Loucy (cell line): ENCODE measurements at regions not wholly inside any gene's neighbourhood (a gene's known extent, or its start where the extent isn't known, plus 50 kb on each side); places are given as distances from the start of the nearest gene placed in this dataset.
"Not testable (repeated sequence)": the region's sequence is repeated elsewhere in the genome, so short reads cannot be mapped to it uniquely, and the experiment has no call there.

Experiments
- H2AFZ ChIP-seq: fragments of 200-600 bp; sonication (generic); 2 replicates; pipeline ENCODE4 v1.6.0; 2016; ENCODE audit warnings: antibody characterized with exemption, mild to moderate bottlenecking, low read length, moderate library complexity
- H3F3A ChIP-seq: fragments of 200-600 bp; 2 replicates; pipeline ENCODE4 v1.6.0; 2016; ENCODE audit warnings: antibody characterized with exemption, low read depth, mild to moderate bottlenecking
- H3K27me3 ChIP-seq: fragments of 200-600 bp; sonication (generic); 2 replicates; pipeline ENCODE4 v1.6.1; 2014; ENCODE audit warnings: low read length, mild to moderate bottlenecking; ENCODE audit not compliant: insufficient read depth, poor library complexity, severe bottlenecking
- H3K36me3 ChIP-seq: fragments of 200-600 bp; sonication (generic); 2 replicates; pipeline ENCODE4 v1.6.1; 2016; ENCODE audit warnings: low read length; ENCODE audit not compliant: insufficient read depth
- H3K4me1 ChIP-seq: fragments of 200-600 bp; sonication (generic); 2 replicates; pipeline ENCODE4 v1.5.1; 2014; ENCODE audit warnings: low read length, mild to moderate bottlenecking; ENCODE audit not compliant: insufficient read depth, poor library complexity, severe bottlenecking
- H3K4me2 ChIP-seq: fragments of 200-600 bp; sonication (generic); 2 replicates; pipeline ENCODE4 v1.6.0; 2014; ENCODE audit warnings: antibody characterized with exemption, low read length, low read depth, mild to moderate bottlenecking; ENCODE audit not compliant: poor library complexity, severe bottlenecking
- H3K4me3 ChIP-seq: fragments of 200-600 bp; sonication (generic); 2 replicates; pipeline ENCODE4 v1.5.1; 2014; ENCODE audit warnings: low read length, mild to moderate bottlenecking, mixed read lengths; ENCODE audit not compliant: poor library complexity, severe bottlenecking
- H3K79me2 ChIP-seq: fragments of 200-600 bp; sonication (generic); 2 replicates; pipeline ENCODE4 v1.6.1; 2014; ENCODE audit warnings: low read length; ENCODE audit not compliant: insufficient read depth
- H3K9ac ChIP-seq: fragments of 200-600 bp; sonication (generic); 2 replicates; pipeline ENCODE4 v1.6.0; 2014; ENCODE audit warnings: mild to moderate bottlenecking, low read depth, low read length, moderate library complexity; ENCODE audit not compliant: poor library complexity, severe bottlenecking
- H3K9me2 ChIP-seq: fragments of 200-600 bp; sonication (generic); replicated peaks from 2 replicates; pipeline ENCODE4 v1.6.1; 2016; ENCODE audit warnings: low read depth, low read length, mixed read lengths
- H3K9me3 ChIP-seq: fragments of 200-600 bp; sonication (generic); 2 replicates; pipeline ENCODE4 v1.6.1; 2014; ENCODE audit warnings: mild to moderate bottlenecking, antibody characterized with exemption, low read length, low read depth; ENCODE audit not compliant: insufficient read depth
- H4K20me1 ChIP-seq: fragments of 200-600 bp; sonication (generic); 2 replicates; pipeline ENCODE4 v1.6.0; 2014; ENCODE audit warnings: antibody characterized with exemption, low read length, mild to moderate bottlenecking; ENCODE audit not compliant: insufficient read depth, poor library complexity, severe bottlenecking
- CTCF ChIP-seq: fragments of 200-600 bp; sonication (generic); conservative IDR thresholded peaks from 2 replicates; pipeline ENCODE4 v1.5.1; 2014; ENCODE audit warnings: mild to moderate bottlenecking, antibody characterized with exemption, low read length
- EZH2phosphoT487 ChIP-seq: fragments of 200-600 bp; IDR thresholded peaks from 2 replicates; pipeline ENCODE4 v1.6.1; 2018; ENCODE audit warnings: antibody characterized with exemption, mild to moderate bottlenecking, moderate library complexity, borderline replicate concordance

DNA sequence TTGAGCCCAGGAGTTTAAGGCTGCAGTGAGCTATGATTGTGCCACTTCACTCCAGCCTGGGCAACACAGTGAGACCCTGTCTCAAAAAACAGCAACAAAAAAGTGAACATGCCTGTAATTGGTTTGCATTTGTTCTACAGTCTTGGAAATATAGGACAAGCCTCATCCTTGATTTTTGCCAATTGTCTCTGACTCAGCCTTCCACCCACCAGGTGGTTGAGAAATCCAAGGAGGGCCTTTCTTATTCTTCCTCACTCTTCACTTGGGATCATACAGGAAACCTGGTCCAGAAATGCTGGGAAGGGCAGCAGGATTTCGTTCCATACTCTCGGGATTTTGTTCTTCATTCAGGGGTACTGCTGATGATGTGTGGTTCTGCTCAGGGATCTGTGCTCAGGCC lies 94.6 kb downstream of the CDC42EP3 start:
- no peaks in the 10 kb centered on the region for H3K79me2 ChIP-seq
- H3K36me3 ChIP-seq, result no peaks in the 10 kb centered on the region

DNA sequence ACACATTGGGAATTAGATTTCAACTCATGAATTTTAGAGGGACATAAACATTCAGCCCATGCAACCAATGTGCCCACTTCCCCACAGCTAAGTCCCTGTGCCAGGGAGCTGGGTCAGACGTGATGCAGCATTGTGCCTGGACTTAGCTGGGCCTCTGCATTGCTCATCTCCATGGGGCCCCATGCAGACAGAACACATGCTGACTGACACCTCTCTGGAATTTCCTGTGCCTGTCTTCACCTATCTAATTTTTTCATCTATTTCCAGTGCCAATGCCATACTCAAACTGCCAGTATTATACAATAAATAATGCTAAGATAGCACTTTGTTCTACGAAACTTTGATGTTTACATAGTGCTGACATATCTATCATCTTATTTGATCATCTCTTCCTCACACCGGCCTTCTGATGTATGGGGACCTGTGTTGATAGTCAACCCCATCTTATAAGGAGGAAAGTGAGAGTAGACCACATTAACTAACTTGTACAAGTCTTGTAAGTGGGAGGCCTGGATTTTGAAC lies 92.2 kb downstream of the CDC42EP3 start:
- Histone ChIP-seq H4K20me1 (no peaks in the 10 kb centered on the region), H3K9ac (no peak overlapping the region), H3K4me2 (no peak overlapping the region), H3K79me2 (no peaks in the 10 kb centered on the region), H3K9me2 (no peaks in the 10 kb centered on the region), H3K27me3 (no peaks in the 10 kb centered on the region), H3K36me3 (no peaks in the 10 kb centered on the region), H3K4me3 (no peak overlapping the region), H3F3A (no peaks in the 10 kb centered on the region; the same call in 1 of the 2 replicates), H2AFZ (no peak overlapping the region), H3K4me1 (peaks cover 31% of the 10 kb centered on the region), H3K9me3 (no peaks in the 10 kb centered on the region)
- TF ChIP-seq EZH2phosphoT487 (no peak), CTCF (no peak)

More for the DNA sequence above, 94.6 kb downstream of the CDC42EP3 start:
- Histone ChIP-seq H3K27me3 (no peaks in the 10 kb centered on the region), H3K9ac (no peak overlapping the region), H3K9me2 (no peaks in the 10 kb centered on the region), H3K9me3 (no peaks in the 10 kb centered on the region), H3K4me3 (no peak overlapping the region), H3K4me2 (no peak overlapping the region), H4K20me1 (no peaks in the 10 kb centered on the region), H3K4me1 (peaks cover 22% of the 10 kb centered on the region), H2AFZ (no peak overlapping the region), H3F3A (no peaks in the 10 kb centered on the region; the same call in 1 of the 2 replicates)
- no peak for TF ChIP-seq CTCF
- no peak for TF ChIP-seq EZH2phosphoT487

DNA sequence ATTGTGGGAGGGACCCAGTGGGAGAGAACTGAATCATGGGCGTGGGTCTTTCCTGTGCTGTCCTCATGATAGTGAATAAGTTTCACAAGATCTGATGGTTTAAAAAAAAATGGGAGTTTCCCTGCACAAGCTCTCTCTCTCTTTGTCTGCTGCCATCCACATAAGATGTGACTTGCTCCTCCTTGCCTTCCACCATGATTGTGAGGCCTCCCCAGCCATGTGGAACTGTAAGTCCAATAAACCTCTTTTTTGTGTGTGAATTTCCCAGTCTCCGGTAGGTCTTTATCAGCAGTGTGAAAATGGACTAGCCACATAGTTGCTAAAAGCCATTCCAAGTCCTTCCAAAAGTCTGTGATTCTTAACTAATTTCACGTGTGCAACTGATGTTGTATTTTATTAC lies 91.5 kb downstream of the CDC42EP3 start:
- H2AFZ ChIP-seq, H3K9me2 ChIP-seq, H3K79me2 ChIP-seq, H3K9ac ChIP-seq, H3K9me3 ChIP-seq, H3K27me3 ChIP-seq, H3K4me2 ChIP-seq, H3K4me3 ChIP-seq, H3F3A ChIP-seq, H4K20me1 ChIP-seq, H3K36me3 ChIP-seq: not testable (repeated sequence)
- peaks cover 34% of the 10 kb centered on the region for H3K4me1 ChIP-seq

DNA sequence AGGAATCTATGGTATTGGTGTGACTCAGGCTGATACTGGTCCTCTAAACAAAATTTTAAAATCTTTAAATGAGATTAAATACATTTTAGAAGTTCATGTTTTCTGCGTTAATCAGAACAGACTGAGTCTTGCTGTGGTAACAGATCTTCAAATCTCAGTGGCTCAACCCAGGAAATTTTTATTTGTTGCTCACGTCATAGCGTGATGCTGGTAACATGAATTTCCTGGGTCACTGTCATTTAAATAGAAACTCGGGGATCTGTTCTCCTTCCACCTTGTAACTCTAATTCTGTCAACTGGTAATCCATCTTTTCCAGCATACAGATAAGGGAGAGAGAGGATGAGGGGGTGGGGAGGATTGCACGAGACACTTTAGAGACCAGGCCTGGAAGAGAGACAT lies 90.0 kb downstream of the CDC42EP3 start:
- Histone ChIP-seq H4K20me1 (no peaks in the 10 kb centered on the region), H3K36me3 (no peaks in the 10 kb centered on the region), H3K4me1 (peaks cover 48% of the 10 kb centered on the region), H3K9me2 (no peaks in the 10 kb centered on the region), H3F3A (no peaks in the 10 kb centered on the region; the same call in 1 of the 2 replicates), H3K4me2 (no peak overlapping the region), H3K4me3 (no peak overlapping the region), H3K27me3 (no peaks in the 10 kb centered on the region), H3K9ac (no peak overlapping the region), H2AFZ (no peak overlapping the region), H3K79me2 (no peaks in the 10 kb centered on the region), H3K9me3 (no peaks in the 10 kb centered on the region)
- no peak for TF ChIP-seq EZH2phosphoT487
- TF ChIP-seq CTCF, result no peak
